ENCODE measurements at regions not wholly inside any gene's neighbourhood (a gene's known extent, or its start where the extent isn't known, plus 50 kb on each side); places are given as distances from the start of the nearest gene placed in this dataset.

- no peak for DNase-seq
Observed at GRCh38 chr7:113825832-113826231, 93.0 kb downstream of the PPP1R3A start.

GRCh38 chr7:113824117-113824823 is 94.5 kb downstream of the PPP1R3A start:
- no peak for DNase-seq

- DNase-seq: no peak
Observed at GRCh38 chr7:113819474-113819873, 99.3 kb downstream of the PPP1R3A start.

- DNase-seq: no peak
Observed at GRCh38 chr7:113816639-113817038, 102.2 kb downstream of the PPP1R3A start.

GRCh38 chr7:113813471-113813870 is 105.3 kb downstream of the PPP1R3A start:
- DNase-seq: no peak

GRCh38 chr7:113812591-113813255 is 106.1 kb downstream of the PPP1R3A start:
- no peak for DNase-seq

GRCh38 chr7:113810080-113810744 is 108.6 kb downstream of the PPP1R3A start:
- DNase-seq: no peak

- DNase-seq: no peak
Observed at GRCh38 chr7:113809581-113809980, 109.2 kb downstream of the PPP1R3A start.

GRCh38 chr7:113806633-113807327 is 112.0 kb downstream of the PPP1R3A start:
- no peak for DNase-seq

GRCh38 chr7:113805976-113806375 is 112.8 kb downstream of the PPP1R3A start:
- no peak for DNase-seq

- DNase-seq: no peak
Observed at GRCh38 chr7:113804475-113805095, 114.2 kb downstream of the PPP1R3A start.

- DNase-seq: no peak
Observed at GRCh38 chr7:113801751-113802150, 117.1 kb downstream of the PPP1R3A start.

GRCh38 chr7:113800826-113801225 is 118.0 kb downstream of the PPP1R3A start:
- no peak for DNase-seq

- DNase-seq: no peak
Observed at GRCh38 chr7:113799896-113800295, 118.9 kb downstream of the PPP1R3A start.

GRCh38 chr7:113797420-113798010 is 121.3 kb downstream of the PPP1R3A start:
- no peak for DNase-seq

GRCh38 chr7:113796557-113796956 is 122.3 kb downstream of the PPP1R3A start:
- no peak for DNase-seq

GRCh38 chr7:113794573-113794972 is 124.2 kb downstream of the PPP1R3A start:
- no peak for DNase-seq

- no peak for DNase-seq
Observed at GRCh38 chr7:113793171-113793570, 125.6 kb downstream of the PPP1R3A start.

- DNase-seq: no peak
Observed at GRCh38 chr7:113790025-113790424, 128.8 kb downstream of the PPP1R3A start.

- no peak for DNase-seq
Observed at GRCh38 chr7:113787106-113787505, 131.7 kb downstream of the PPP1R3A start.

- DNase-seq: no peak
Observed at GRCh38 chr7:113784956-113785355, 133.9 kb downstream of the PPP1R3A start.

GRCh38 chr7:113784316-113784715 is 134.5 kb downstream of the PPP1R3A start:
- DNase-seq: no peak

- no peak for DNase-seq
Observed at GRCh38 chr7:113783403-113783802, 135.4 kb downstream of the PPP1R3A start.

All from activated CD4-positive, alpha-beta T cell treated with anti-CD3 and anti-CD28 coated beads for 4 hours (primary cell).